OCI-LY1 (cell line): ENCODE measurements at regions not wholly inside any gene's neighbourhood (a gene's known extent, or its start where the extent isn't known, plus 50 kb on each side); places are given as distances from the start of the nearest gene placed in this dataset.

Experiments used
- EZH2 ChIP-seq: fragments of 200-600 bp; sonication (generic), shearing (Covaris generic); IDR thresholded peaks from 2 replicates; pipeline ENCODE4 v1.8.0; 2017; ENCODE audit warnings: borderline replicate concordance, mixed run types, mild to moderate bottlenecking, antibody characterized with exemption, low read length, moderate library complexity, mixed read lengths
- TF ChIP-seq, protein P1 (sequence below): fragments of 200-600 bp; sonication (generic), shearing (Covaris generic); IDR thresholded peaks from 2 replicates; pipeline ENCODE4 v1.5.1; 2017; ENCODE audit warnings: mild to moderate bottlenecking, antibody characterized with exemption, low read length, moderate library complexity, mixed read lengths

DNA sequence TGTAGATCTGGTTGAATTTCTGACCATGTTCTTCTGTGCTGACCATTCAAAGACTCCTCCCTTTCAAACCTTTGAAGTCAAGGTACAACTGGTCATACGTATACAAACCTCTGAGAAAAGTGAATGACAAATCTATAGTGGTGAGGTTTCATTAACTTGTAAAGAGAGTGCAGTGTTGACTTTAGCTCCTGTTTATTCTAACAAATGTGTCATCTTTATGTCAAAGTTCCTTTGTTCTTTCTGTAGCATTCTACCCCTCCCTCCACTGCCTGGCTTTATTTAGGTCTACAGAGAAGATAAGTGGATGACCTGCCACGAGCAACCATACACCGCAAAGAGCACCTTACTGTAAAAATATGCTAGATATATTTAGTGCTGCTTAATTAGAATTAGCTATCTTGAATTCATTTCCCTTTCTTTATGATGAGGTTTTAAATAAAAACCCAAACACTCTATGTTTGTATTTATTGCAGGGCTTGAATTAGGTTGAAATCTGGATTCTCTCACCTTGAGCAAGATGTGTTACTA lies 520.0 kb upstream of the CDH11 start:
- TF ChIP-seq, protein P1, sequence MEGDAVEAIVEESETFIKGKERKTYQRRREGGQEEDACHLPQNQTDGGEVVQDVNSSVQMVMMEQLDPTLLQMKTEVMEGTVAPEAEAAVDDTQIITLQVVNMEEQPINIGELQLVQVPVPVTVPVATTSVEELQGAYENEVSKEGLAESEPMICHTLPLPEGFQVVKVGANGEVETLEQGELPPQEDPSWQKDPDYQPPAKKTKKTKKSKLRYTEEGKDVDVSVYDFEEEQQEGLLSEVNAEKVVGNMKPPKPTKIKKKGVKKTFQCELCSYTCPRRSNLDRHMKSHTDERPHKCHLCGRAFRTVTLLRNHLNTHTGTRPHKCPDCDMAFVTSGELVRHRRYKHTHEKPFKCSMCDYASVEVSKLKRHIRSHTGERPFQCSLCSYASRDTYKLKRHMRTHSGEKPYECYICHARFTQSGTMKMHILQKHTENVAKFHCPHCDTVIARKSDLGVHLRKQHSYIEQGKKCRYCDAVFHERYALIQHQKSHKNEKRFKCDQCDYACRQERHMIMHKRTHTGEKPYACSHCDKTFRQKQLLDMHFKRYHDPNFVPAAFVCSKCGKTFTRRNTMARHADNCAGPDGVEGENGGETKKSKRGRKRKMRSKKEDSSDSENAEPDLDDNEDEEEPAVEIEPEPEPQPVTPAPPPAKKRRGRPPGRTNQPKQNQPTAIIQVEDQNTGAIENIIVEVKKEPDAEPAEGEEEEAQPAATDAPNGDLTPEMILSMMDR = no peak
- no peak for TF ChIP-seq EZH2
